GM23338 (cell line): ENCODE measurements at regions not wholly inside any gene's neighbourhood (a gene's known extent, or its start where the extent isn't known, plus 50 kb on each side); places are given as distances from the start of the nearest gene placed in this dataset.

Experiments
- ATAC-seq: fragments of 200-7000 bp; cut with Tn5 transposase; 3 replicates; pipeline ENCODE4 v1.9.1; 2020
- DNase-seq: peaks from one replicate; pipeline ENCODE4 v3.0.0-alpha.2; 2015; ENCODE audit warnings: low spot score
- H2AFZ ChIP-seq: fragments of 200-600 bp; sonication (generic); 2 replicates; pipeline ENCODE4 v1.8.0; 2016; ENCODE audit warnings: antibody characterized with exemption, mild to moderate bottlenecking, moderate library complexity
- H3F3A ChIP-seq: fragments of 200-600 bp; sonication (generic); replicated peaks from 2 replicates; pipeline ENCODE4 v1.8.0; 2017; ENCODE audit warnings: antibody characterized with exemption, mixed run types, low read depth
- H3K27ac ChIP-seq: fragments of 200-600 bp; sonication (generic); 2 replicates; pipeline ENCODE4 v1.6.1; 2016; ENCODE audit warnings: low read depth
- H3K27me3 ChIP-seq: fragments of 200-600 bp; sonication (generic); 2 replicates; pipeline ENCODE4 v1.8.0; 2016; ENCODE audit warnings: mild to moderate bottlenecking, mixed run types, moderate library complexity; ENCODE audit not compliant: insufficient read depth
- H3K36me3 ChIP-seq: fragments of 200-600 bp; sonication (generic); 2 replicates; pipeline ENCODE4 v1.8.0; 2016; ENCODE audit warnings: mild to moderate bottlenecking; ENCODE audit not compliant: insufficient read depth
- H3K4me1 ChIP-seq: fragments of 200-600 bp; sonication (generic); 2 replicates; pipeline ENCODE4 v1.8.0; 2016; ENCODE audit warnings: mild to moderate bottlenecking, moderate library complexity; ENCODE audit not compliant: insufficient read depth
- H3K4me2 ChIP-seq: fragments of 200-600 bp; sonication (generic); 2 replicates; pipeline ENCODE4 v1.7.1; 2017; ENCODE audit warnings: mixed run types
- H3K4me3 ChIP-seq: fragments of 200-600 bp; sonication (generic); 2 replicates; pipeline ENCODE4 v1.6.1; 2016; ENCODE audit warnings: mixed run types
- H3K79me2 ChIP-seq: fragments of 200-600 bp; sonication (generic); replicated peaks from 2 replicates; pipeline ENCODE4 v1.8.0; 2017; ENCODE audit warnings: mild to moderate bottlenecking; ENCODE audit not compliant: insufficient read depth
- H3K9me2 ChIP-seq: fragments of 200-600 bp; sonication (generic); 2 replicates; pipeline ENCODE4 v1.8.0; 2017; ENCODE audit not compliant: insufficient read depth
- H4K20me1 ChIP-seq: fragments of 200-600 bp; sonication (generic); replicated peaks from 2 replicates; pipeline ENCODE4 v1.8.0; 2017; ENCODE audit warnings: mild to moderate bottlenecking; ENCODE audit not compliant: insufficient read depth
- H3K27ac Mint-ChIP-seq: 2 replicates; pipeline ENCODE4 v1.8.0; 2020; ENCODE audit warnings: inconsistent platforms, mild to moderate bottlenecking, moderate library complexity, mixed read lengths
- H3K27me3 Mint-ChIP-seq: 3 replicates; pipeline ENCODE4 v1.8.0; 2022; ENCODE audit warnings: low read depth, mild to moderate bottlenecking, moderate library complexity, mixed read lengths, inconsistent platforms; ENCODE audit not compliant: insufficient read depth, poor library complexity
- H3K36me3 Mint-ChIP-seq: 3 replicates; pipeline ENCODE4 v1.8.0; 2021; ENCODE audit warnings: low read depth, mild to moderate bottlenecking, inconsistent platforms, moderate library complexity, mixed read lengths
- H3K4me1 Mint-ChIP-seq: 3 replicates; pipeline ENCODE4 v1.8.0; 2020; ENCODE audit warnings: mild to moderate bottlenecking, inconsistent platforms, mixed read lengths
- H3K4me3 Mint-ChIP-seq: 3 replicates; pipeline ENCODE4 v1.8.0; 2021; ENCODE audit warnings: moderate library complexity, mild to moderate bottlenecking, inconsistent platforms, mixed read lengths
- H3K9me3 Mint-ChIP-seq: 3 replicates; pipeline ENCODE4 v1.8.0; 2020; ENCODE audit warnings: moderate library complexity, mild to moderate bottlenecking, inconsistent platforms, mixed read lengths
- CREB1 ChIP-seq: fragments of 250-450 bp; sonication (Bioruptor Pico); IDR thresholded peaks from 2 replicates; pipeline ENCODE4 v1.5.0; 2020; ENCODE audit warnings: low read depth, mild to moderate bottlenecking, moderate library complexity
- CTCF ChIP-seq, 2 experiments: fragments of 200-600 bp in 1 of 2; sonication (generic) in 1 of 2; conservative IDR thresholded peaks; 2 replicates each; pipeline versions ENCODE4 v1.5.1 to v1.6.1; 2016 to 2017; ENCODE audit warnings: antibody characterized with exemption in 2 of 2, low read depth in 2 of 2, mild to moderate bottlenecking in 2 of 2, moderate library complexity in 1 of 2
- ETS1 ChIP-seq: IDR thresholded peaks from 2 replicates; pipeline ENCODE4 v1.6.1; 2016; ENCODE audit warnings: antibody characterized with exemption
- EZH2 ChIP-seq: fragments of 200-600 bp; sonication (generic); IDR thresholded peaks from one replicate; pipeline ENCODE4 v1.8.0; 2017; ENCODE audit warnings: antibody characterized with exemption, mild to moderate bottlenecking, low read depth; ENCODE audit not compliant: unreplicated experiment
- EZH2phosphoT487 ChIP-seq: fragments of 200-600 bp; sonication (generic); IDR thresholded peaks from one replicate; pipeline ENCODE4 v1.8.1; 2018; ENCODE audit warnings: antibody characterized with exemption; ENCODE audit not compliant: unreplicated experiment
- JUNB ChIP-seq: IDR thresholded peaks from one replicate; pipeline ENCODE4 v1.6.1; 2016; ENCODE audit warnings: antibody characterized with exemption; ENCODE audit not compliant: unreplicated experiment
- NANOG ChIP-seq: IDR thresholded peaks from 2 replicates; pipeline ENCODE4 v1.6.1; 2016; ENCODE audit warnings: antibody characterized with exemption, borderline replicate concordance
- POLR2AphosphoS5 ChIP-seq: IDR thresholded peaks from 2 replicates; pipeline ENCODE4 v1.6.1; 2016; ENCODE audit warnings: antibody characterized with exemption, low read depth
- REST ChIP-seq: IDR thresholded peaks from one replicate; pipeline ENCODE4 v1.6.1; 2018; ENCODE audit warnings: antibody characterized with exemption; ENCODE audit not compliant: unreplicated experiment
- STAT1 ChIP-seq: IDR thresholded peaks from one replicate; pipeline ENCODE4 v1.6.1; 2016; ENCODE audit warnings: antibody characterized with exemption; ENCODE audit not compliant: unreplicated experiment
- ZNF114 ChIP-seq: fragments of 250-450 bp; sonication (Bioruptor Pico); IDR thresholded peaks from 2 replicates; pipeline ENCODE4 v1.5.0; 2020; ENCODE audit warnings: mild to moderate bottlenecking, moderate library complexity
- ZNF331 ChIP-seq: fragments of 250-450 bp; sonication (Bioruptor Pico); IDR thresholded peaks from 2 replicates; pipeline ENCODE4 v1.5.0; 2020; ENCODE audit warnings: low read depth, mild to moderate bottlenecking, moderate library complexity
- ZNF462 ChIP-seq: fragments of 250-450 bp; sonication (Bioruptor Pico); IDR thresholded peaks from 2 replicates; pipeline ENCODE4 v1.5.0; 2020; ENCODE audit warnings: mild to moderate bottlenecking, moderate library complexity

GRCh38 chr5:143923634-143924266, 111.8 kb downstream of the HMHB1 start:
- DNase-seq = no peak
- no peak overlapping the region for H3K4me3 ChIP-seq
- TF ChIP-seq EZH2phosphoT487 (no peak), REST (no peak), CTCF (conservative IDR thresholded peaks at IDR 0.05; ENCODE audit: low read depth in 2 of 2) (no peak), ZNF462 (CRISPR knock-in tag) (no peak), CREB1 (no peak), ETS1 (no peak), NANOG (no peak), EZH2 (no peak), STAT1 (no peak), ZNF331 (CRISPR knock-in tag) (no peak), JUNB (no peak), POLR2AphosphoS5 (no peak), ZNF114 (CRISPR knock-in tag) (no peak)
- Mint-ChIP-seq H3K27me3 (no peaks in the 10 kb centered on the region), H3K36me3 (peaks cover 2% of the 10 kb centered on the region; the same call in 1 of the 3 replicates), H3K4me1 (peaks cover 32% of the 10 kb centered on the region), H3K9me3 (no peaks in the 10 kb centered on the region; the same call in 2 of the 3 replicates), H3K4me3 (no peak overlapping the region), H3K27ac (no peak overlapping the region)
- H3K27me3 ChIP-seq = no peaks in the 10 kb centered on the region
- H3K9me2 ChIP-seq = 0 out of 2 replicates have a peak, but pooled peaks cover 3% of the 10 kb centered on the region
- no peaks in the 10 kb centered on the region for H3F3A ChIP-seq
- H3K27ac ChIP-seq = no peak overlapping the region; the same call in 1 of the 2 replicates
- no peak overlapping the region for H3K4me2 ChIP-seq
- H4K20me1 ChIP-seq = no peaks in the 10 kb centered on the region
- ATAC-seq = no peak
- H3K4me1 ChIP-seq = peaks cover 26% of the 10 kb centered on the region
- no peaks in the 10 kb centered on the region for H3K79me2 ChIP-seq
- H2AFZ ChIP-seq = no peak overlapping the region
- no peaks in the 10 kb centered on the region for H3K36me3 ChIP-seq
